GM23338 (cell line): ENCODE measurements at regions not wholly inside any gene's neighbourhood (a gene's known extent, or its start where the extent isn't known, plus 50 kb on each side); places are given as distances from the start of the nearest gene placed in this dataset.

Experiments
- ATAC-seq: fragments of 200-7000 bp; cut with Tn5 transposase; 3 replicates; pipeline ENCODE4 v1.9.1; 2020
- DNase-seq: peaks from one replicate; pipeline ENCODE4 v3.0.0-alpha.2; 2015; ENCODE audit warnings: low spot score
- H2AFZ ChIP-seq: fragments of 200-600 bp; sonication (generic); 2 replicates; pipeline ENCODE4 v1.8.0; 2016; ENCODE audit warnings: antibody characterized with exemption, mild to moderate bottlenecking, moderate library complexity
- H3F3A ChIP-seq: fragments of 200-600 bp; sonication (generic); replicated peaks from 2 replicates; pipeline ENCODE4 v1.8.0; 2017; ENCODE audit warnings: antibody characterized with exemption, mixed run types, low read depth
- H3K27ac ChIP-seq: fragments of 200-600 bp; sonication (generic); 2 replicates; pipeline ENCODE4 v1.6.1; 2016; ENCODE audit warnings: low read depth
- H3K27me3 ChIP-seq: fragments of 200-600 bp; sonication (generic); 2 replicates; pipeline ENCODE4 v1.8.0; 2016; ENCODE audit warnings: mild to moderate bottlenecking, mixed run types, moderate library complexity; ENCODE audit not compliant: insufficient read depth
- H3K36me3 ChIP-seq: fragments of 200-600 bp; sonication (generic); 2 replicates; pipeline ENCODE4 v1.8.0; 2016; ENCODE audit warnings: mild to moderate bottlenecking; ENCODE audit not compliant: insufficient read depth
- H3K4me1 ChIP-seq: fragments of 200-600 bp; sonication (generic); 2 replicates; pipeline ENCODE4 v1.8.0; 2016; ENCODE audit warnings: mild to moderate bottlenecking, moderate library complexity; ENCODE audit not compliant: insufficient read depth
- H3K4me2 ChIP-seq: fragments of 200-600 bp; sonication (generic); 2 replicates; pipeline ENCODE4 v1.7.1; 2017; ENCODE audit warnings: mixed run types
- H3K4me3 ChIP-seq: fragments of 200-600 bp; sonication (generic); 2 replicates; pipeline ENCODE4 v1.6.1; 2016; ENCODE audit warnings: mixed run types
- H3K79me2 ChIP-seq: fragments of 200-600 bp; sonication (generic); replicated peaks from 2 replicates; pipeline ENCODE4 v1.8.0; 2017; ENCODE audit warnings: mild to moderate bottlenecking; ENCODE audit not compliant: insufficient read depth
- H3K9me2 ChIP-seq: fragments of 200-600 bp; sonication (generic); 2 replicates; pipeline ENCODE4 v1.8.0; 2017; ENCODE audit not compliant: insufficient read depth
- H4K20me1 ChIP-seq: fragments of 200-600 bp; sonication (generic); replicated peaks from 2 replicates; pipeline ENCODE4 v1.8.0; 2017; ENCODE audit warnings: mild to moderate bottlenecking; ENCODE audit not compliant: insufficient read depth
- H3K27ac Mint-ChIP-seq: 2 replicates; pipeline ENCODE4 v1.8.0; 2020; ENCODE audit warnings: inconsistent platforms, mild to moderate bottlenecking, moderate library complexity, mixed read lengths
- H3K27me3 Mint-ChIP-seq: 3 replicates; pipeline ENCODE4 v1.8.0; 2022; ENCODE audit warnings: low read depth, mild to moderate bottlenecking, moderate library complexity, mixed read lengths, inconsistent platforms; ENCODE audit not compliant: insufficient read depth, poor library complexity
- H3K36me3 Mint-ChIP-seq: 3 replicates; pipeline ENCODE4 v1.8.0; 2021; ENCODE audit warnings: low read depth, mild to moderate bottlenecking, inconsistent platforms, moderate library complexity, mixed read lengths
- H3K4me1 Mint-ChIP-seq: 3 replicates; pipeline ENCODE4 v1.8.0; 2020; ENCODE audit warnings: mild to moderate bottlenecking, inconsistent platforms, mixed read lengths
- H3K4me3 Mint-ChIP-seq: 3 replicates; pipeline ENCODE4 v1.8.0; 2021; ENCODE audit warnings: moderate library complexity, mild to moderate bottlenecking, inconsistent platforms, mixed read lengths
- H3K9me3 Mint-ChIP-seq: 3 replicates; pipeline ENCODE4 v1.8.0; 2020; ENCODE audit warnings: moderate library complexity, mild to moderate bottlenecking, inconsistent platforms, mixed read lengths
- CREB1 ChIP-seq: fragments of 250-450 bp; sonication (Bioruptor Pico); IDR thresholded peaks from 2 replicates; pipeline ENCODE4 v1.5.0; 2020; ENCODE audit warnings: low read depth, mild to moderate bottlenecking, moderate library complexity
- CTCF ChIP-seq, 2 experiments: fragments of 200-600 bp in 1 of 2; sonication (generic) in 1 of 2; conservative IDR thresholded peaks; 2 replicates each; pipeline versions ENCODE4 v1.5.1 to v1.6.1; 2016 to 2017; ENCODE audit warnings: antibody characterized with exemption in 2 of 2, low read depth in 2 of 2, mild to moderate bottlenecking in 2 of 2, moderate library complexity in 1 of 2
- ETS1 ChIP-seq: IDR thresholded peaks from 2 replicates; pipeline ENCODE4 v1.6.1; 2016; ENCODE audit warnings: antibody characterized with exemption
- EZH2 ChIP-seq: fragments of 200-600 bp; sonication (generic); IDR thresholded peaks from one replicate; pipeline ENCODE4 v1.8.0; 2017; ENCODE audit warnings: antibody characterized with exemption, mild to moderate bottlenecking, low read depth; ENCODE audit not compliant: unreplicated experiment
- EZH2phosphoT487 ChIP-seq: fragments of 200-600 bp; sonication (generic); IDR thresholded peaks from one replicate; pipeline ENCODE4 v1.8.1; 2018; ENCODE audit warnings: antibody characterized with exemption; ENCODE audit not compliant: unreplicated experiment
- JUNB ChIP-seq: IDR thresholded peaks from one replicate; pipeline ENCODE4 v1.6.1; 2016; ENCODE audit warnings: antibody characterized with exemption; ENCODE audit not compliant: unreplicated experiment
- NANOG ChIP-seq: IDR thresholded peaks from 2 replicates; pipeline ENCODE4 v1.6.1; 2016; ENCODE audit warnings: antibody characterized with exemption, borderline replicate concordance
- POLR2AphosphoS5 ChIP-seq: IDR thresholded peaks from 2 replicates; pipeline ENCODE4 v1.6.1; 2016; ENCODE audit warnings: antibody characterized with exemption, low read depth
- REST ChIP-seq: IDR thresholded peaks from one replicate; pipeline ENCODE4 v1.6.1; 2018; ENCODE audit warnings: antibody characterized with exemption; ENCODE audit not compliant: unreplicated experiment
- STAT1 ChIP-seq: IDR thresholded peaks from one replicate; pipeline ENCODE4 v1.6.1; 2016; ENCODE audit warnings: antibody characterized with exemption; ENCODE audit not compliant: unreplicated experiment
- ZNF114 ChIP-seq: fragments of 250-450 bp; sonication (Bioruptor Pico); IDR thresholded peaks from 2 replicates; pipeline ENCODE4 v1.5.0; 2020; ENCODE audit warnings: mild to moderate bottlenecking, moderate library complexity
- ZNF331 ChIP-seq: fragments of 250-450 bp; sonication (Bioruptor Pico); IDR thresholded peaks from 2 replicates; pipeline ENCODE4 v1.5.0; 2020; ENCODE audit warnings: low read depth, mild to moderate bottlenecking, moderate library complexity
- ZNF462 ChIP-seq: fragments of 250-450 bp; sonication (Bioruptor Pico); IDR thresholded peaks from 2 replicates; pipeline ENCODE4 v1.5.0; 2020; ENCODE audit warnings: mild to moderate bottlenecking, moderate library complexity

- peaks cover 27% of the 10 kb centered on the region for H3K4me1 ChIP-seq
- no peak overlapping the region for H3K4me3 ChIP-seq
- H3K36me3 ChIP-seq, result no peaks in the 10 kb centered on the region
- no peaks in the 10 kb centered on the region for H3K27me3 ChIP-seq
- H3K4me2 ChIP-seq, result no peak overlapping the region
- no peaks in the 10 kb centered on the region for H3K79me2 ChIP-seq
- H4K20me1 ChIP-seq, result no peaks in the 10 kb centered on the region
- Mint-ChIP-seq H3K4me3 (no peak overlapping the region), H3K36me3 (no peaks in the 10 kb centered on the region), H3K27me3 (no peaks in the 10 kb centered on the region), H3K27ac (no peak overlapping the region), H3K4me1 (peaks cover 21% of the 10 kb centered on the region), H3K9me3 (no peaks in the 10 kb centered on the region)
- H3F3A ChIP-seq, result no peaks in the 10 kb centered on the region
- no peak overlapping the region for H3K27ac ChIP-seq
- ATAC-seq (no peak), DNase-seq (no peak)
- H2AFZ ChIP-seq, result no peak overlapping the region
- TF ChIP-seq REST, result no peak
- no peak for TF ChIP-seq NANOG
- TF ChIP-seq ZNF114, result no peak
- TF ChIP-seq ZNF331 (CRISPR knock-in tag), result no peak
- TF ChIP-seq ZNF462 (CRISPR knock-in tag), result no peak
- no peak for TF ChIP-seq STAT1
- no peak for TF ChIP-seq ETS1
- no peak for TF ChIP-seq JUNB
- TF ChIP-seq EZH2, result no peak
- no peak for TF ChIP-seq EZH2phosphoT487
- TF ChIP-seq POLR2AphosphoS5, result no peak
- TF ChIP-seq CTCF (conservative IDR thresholded peaks at IDR 0.05; ENCODE audit: low read depth in 2 of 2), result no peak
- no peak for TF ChIP-seq CREB1 (CRISPR knock-in tag)
- peaks cover 16% of the 10 kb centered on the region for H3K9me2 ChIP-seq
Observed at GRCh38 chr3:152149832-152150231, 118.9 kb upstream of the MBNL1 start.
